NCI-H446 (cell line): ENCODE measurements at regions not wholly inside any gene's neighbourhood (a gene's known extent, or its start where the extent isn't known, plus 50 kb on each side); places are given as distances from the start of the nearest gene placed in this dataset.
A peak's percentile ranks its signal among the peaks of the same experiment; 100 is the strongest.
"Not testable (repeated sequence)": the region's sequence is repeated elsewhere in the genome, so short reads cannot be mapped to it uniquely, and the experiment has no call there.

ENCODE experiments used
- DNase-seq, 2 experiments: peaks; one replicate each; lab custom pipeline; 2025; lab: John Stamatoyannopoulos, UW

DNA sequence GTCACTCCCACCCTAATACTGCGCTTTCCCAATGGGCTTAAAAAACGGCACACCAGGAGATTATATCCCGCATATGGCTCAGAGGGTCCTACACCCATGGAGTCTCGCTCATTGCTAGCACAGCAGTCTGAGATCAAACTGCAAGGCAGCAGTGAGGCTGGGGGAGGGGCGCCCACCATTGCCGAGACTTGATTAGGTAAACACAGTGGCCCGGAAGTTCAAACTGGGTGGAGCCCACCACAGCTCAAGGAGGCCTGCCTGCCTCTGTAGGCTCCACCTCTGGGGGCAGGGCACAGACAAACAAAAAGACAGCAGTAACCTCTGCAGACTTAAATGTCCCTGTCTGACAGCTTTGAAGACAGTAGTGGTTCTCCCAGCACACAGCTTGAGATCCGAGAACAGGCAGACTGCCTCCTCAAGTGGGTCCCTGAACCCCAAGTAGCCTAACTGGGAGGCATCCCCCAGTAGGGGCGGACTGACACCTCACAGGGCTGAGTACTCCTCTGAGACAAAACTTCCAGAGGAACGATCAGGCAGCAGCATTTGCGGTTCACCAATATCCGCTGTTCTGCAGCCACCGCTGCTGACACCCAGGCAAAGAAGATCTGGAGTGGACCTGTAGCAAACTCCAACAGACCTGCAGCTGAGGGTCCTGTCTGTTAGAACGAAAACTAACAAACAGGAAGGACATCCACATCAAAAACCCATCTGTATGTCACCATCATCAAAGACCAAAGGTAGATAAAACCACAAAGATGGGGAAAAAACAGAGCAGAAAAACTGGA is 1085.6 kb upstream of the FANCL start:
- not testable (repeated sequence) for DNase-seq

DNA sequence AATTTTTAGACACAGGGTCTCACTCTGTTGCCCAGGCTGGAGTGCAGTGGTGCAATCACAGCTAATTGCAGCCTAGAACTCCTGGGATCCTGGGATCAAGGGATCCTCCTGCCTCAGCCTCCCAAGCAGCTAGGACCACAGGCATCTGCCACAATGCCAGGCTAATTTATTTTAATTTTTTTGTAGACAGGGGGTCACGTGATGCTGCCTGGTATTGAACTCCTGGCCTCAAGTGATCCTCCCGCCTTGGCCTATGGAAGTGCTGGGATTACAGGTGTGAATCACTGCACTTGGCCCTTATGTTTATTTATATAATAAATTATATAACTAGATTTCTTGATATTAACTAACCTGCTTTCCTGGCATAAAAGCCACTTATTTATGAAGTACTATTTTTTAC is 1081.7 kb upstream of the FANCL start:
- no peak for DNase-seq

DNA sequence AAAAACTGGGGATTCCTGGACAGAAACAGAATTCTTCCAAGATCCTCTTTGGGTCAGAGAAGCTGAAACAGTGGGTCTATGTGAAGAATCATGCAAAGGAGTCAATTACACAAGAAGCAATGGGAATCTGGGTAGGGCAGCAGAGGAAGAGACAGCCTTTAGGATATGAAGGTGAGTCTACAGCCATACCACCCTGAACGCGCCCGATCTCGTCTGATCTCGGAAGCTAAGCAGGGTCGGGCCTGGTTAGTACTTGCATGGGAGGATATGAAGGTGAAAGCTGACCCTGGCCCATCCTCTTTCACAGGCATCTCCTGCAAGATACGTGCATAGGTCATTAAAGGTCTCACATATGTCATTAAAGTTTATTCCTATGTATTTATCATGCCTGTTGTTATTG is 1080.9 kb upstream of the FANCL start:
- DNase-seq = no peak

DNA sequence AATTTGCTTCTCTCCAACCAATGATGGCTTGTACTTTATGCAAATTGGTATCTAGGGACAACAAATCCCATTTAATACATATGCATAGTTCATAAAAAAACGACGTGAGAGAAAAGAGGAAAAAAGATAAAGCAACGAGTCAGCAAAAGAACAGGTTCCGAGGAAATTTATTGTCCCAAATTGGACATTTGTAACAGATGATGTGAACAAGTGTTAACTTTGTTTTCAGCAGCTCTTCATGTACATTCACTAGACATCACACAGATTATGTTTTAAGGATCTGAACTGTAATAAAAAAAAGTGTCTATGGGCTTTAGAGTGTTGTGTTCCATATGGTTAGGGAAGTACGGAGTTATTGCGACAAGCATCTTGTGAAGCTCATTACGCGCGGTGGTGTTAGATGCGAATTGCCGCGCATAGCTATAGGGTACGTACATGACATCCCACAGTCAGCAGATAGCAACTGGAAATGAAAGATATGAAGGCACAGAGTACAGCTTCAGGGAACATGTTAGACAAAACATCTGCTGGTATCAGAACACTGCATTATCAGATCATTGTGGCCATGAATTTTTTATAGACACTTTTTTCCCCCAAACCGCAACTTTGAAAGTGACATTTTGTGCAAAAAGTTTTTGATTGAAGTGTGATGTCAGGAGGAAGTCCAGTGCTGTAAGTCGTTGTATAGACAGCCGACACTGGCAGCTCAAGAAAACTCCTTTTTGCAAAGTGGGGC is 1073.1 kb upstream of the FANCL start:
- no peak for DNase-seq

DNA sequence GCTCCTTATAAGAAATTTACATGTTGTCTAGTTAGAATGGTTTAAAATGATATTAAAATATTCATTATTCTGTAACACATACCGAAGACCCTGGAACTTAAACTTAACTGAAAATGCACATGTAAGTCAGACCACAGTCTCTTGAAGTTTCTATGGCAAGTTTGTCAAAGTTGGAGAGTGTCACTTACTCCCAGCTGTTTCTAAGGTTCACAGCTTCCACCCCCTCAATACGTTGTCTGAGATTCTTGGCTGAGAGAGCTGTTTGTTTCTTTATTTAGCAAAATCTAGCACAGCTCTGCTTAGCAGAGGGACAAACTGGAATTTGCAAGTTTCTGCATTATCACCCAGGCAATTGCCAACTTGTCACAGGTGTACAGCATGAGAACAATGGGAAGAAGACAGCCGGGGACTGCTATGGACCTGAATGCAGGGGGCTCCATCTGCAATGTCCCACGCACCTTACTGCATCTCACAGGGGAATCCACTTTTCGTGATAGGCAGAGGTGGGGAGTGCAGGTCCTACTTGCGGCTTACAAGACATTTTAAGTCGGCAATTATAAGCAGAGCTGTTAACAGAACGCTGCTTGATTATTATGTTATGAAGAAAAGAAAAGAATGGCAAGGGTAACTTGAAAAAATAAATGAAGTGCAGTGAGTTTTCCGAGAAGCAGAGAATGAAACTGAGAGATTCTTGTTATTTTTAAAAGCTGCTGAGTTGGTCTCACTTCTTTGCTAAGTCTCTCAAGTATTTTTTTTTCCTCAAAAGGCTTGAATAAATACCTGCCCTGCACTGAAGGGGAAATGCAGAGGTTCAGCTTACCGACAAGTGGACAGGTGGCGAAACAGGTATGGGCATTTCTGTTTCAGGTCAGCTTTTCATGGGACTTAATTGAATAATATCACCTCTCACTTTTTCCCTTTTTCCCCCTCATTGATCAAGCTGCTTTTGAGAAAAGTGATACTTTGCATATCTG is 1072.1 kb upstream of the FANCL start:
- DNase-seq = no peak

DNA sequence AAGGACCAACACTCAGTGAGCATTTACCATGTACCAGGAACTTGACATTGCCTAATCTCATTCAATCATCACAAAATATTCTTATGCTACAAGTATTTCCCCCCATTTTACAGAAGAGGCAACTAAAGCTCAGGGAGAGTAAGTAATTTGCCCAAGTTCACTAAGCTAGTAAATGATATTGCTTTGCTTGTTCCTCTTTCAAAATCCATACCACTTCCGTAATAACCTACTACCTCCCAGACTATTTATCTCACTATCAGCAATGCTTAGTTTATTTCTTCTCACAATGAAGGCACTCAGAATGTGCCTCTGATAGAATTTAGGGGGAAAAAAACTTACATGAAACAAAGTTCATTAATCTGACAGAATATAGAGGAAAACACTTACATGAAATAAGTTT is 1070.9 kb upstream of the FANCL start:
- DNase-seq = no peak

DNA sequence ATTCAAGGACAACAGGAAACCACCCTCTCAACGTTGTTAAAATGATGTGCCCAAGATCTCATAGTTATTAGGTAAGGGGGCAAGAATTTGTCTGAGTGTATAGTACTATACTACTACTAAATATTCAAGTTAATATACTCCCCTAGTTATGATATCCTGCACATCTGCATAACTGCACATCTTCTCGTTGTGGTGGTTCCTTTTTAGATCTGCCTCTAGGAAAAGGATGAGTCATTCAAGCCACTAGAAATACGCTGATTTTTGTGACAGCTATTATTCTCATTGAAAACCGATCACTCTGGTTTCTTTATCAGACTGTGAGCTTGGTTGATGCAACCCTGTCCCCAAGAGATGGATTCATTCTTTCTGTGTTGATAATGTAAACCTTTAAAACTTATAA is 1067.0 kb upstream of the FANCL start:
- DNase-seq = no peak

DNA sequence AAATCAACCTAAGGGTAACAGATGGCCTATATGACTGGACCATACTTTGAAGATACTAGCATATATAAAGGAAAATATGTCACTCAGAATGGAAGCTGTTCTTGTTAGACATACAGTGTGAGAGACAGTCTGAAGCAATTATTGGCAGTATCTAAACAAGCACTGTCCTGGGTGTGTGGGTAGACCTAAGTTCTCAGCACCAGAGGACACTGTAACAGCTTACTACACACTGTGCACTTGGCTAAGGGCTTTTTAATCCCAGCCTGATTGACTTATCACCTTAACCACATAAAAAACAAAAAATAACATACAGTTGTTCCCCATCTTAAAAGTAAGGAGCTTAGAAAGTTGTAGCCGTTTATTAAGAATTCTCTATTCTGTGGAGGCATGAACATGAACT is 1066.1 kb upstream of the FANCL start:
- DNase-seq = no peak

DNA sequence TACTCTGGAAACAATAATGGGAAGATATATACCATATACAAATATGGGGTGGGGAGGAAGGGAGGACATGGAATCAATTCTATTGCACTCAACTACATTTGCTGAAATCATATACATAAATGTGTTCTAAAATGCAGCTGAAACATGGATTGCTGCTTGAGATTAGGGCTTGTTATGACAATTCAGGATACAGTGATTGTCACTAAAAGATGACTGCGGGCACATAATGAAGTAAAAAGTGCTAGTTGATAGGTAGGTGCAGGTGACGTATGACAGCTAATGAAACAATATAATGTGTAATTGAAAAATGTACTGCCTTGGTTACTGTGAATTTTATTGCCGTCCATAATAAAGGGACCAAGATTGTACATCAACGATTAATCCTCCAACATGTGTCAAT is 1062.1 kb upstream of the FANCL start:
- no peak for DNase-seq

DNA sequence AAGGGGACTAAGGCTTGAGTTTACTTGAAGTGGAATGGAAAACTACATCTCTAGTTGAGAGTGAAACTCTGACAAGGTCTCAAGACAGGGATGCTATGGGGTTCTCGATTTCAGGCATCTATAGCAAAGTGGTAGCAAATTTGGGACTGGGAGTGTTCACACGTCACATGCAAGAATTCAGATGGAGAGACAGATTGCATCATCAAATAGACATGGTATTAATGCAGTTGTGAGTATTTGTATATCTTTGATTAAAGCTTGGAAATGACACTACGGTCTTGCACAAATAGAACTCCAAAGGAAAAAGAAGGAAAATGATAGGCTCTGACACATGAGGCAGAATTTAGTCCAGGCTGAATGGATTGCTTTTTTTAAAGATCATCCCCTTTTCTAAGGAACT is 1061.6 kb upstream of the FANCL start:
- DNase-seq = no peak

DNA sequence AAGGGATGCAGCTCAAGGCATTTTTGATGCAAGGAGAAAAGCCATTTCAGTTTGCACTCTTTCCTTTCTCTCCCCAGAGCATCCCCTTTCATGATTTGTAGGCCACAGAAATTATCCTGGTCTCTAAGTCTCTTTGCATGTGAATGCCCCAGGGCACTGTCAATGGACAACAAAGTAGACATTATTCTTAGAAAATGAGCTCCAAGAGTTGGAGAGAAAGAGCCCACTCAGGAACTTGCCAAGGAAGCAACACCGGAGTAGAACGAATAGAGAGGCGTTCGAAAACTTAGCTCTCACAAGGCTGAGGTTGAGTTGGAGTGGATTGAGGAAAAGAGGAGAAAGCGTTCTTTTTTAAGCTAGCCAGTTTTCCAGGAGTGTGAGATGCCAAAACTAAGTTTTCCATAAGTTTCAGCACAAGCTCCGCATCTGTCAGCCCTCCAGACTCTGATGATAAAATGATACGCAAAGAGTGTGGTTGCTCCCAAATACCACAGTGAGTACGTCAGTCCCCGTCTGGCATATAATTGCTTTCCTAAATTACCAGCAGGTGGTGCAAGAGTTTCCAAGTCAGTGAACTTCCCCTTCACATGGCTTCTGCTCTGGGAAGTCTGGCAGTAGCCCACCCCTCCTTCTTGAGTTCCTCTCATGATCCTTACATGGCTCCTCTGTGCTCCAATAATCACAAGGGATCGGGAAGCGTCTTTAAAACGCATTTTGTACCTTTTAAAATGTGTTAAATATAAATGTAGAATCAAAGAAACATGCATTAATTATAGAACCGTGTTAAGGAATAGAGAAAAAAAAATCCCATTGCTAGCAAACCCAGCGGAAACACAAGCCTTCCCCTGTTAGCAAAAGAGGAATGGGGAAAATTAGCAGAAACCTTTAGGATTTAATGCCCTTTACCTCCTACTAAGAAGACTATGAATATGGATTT is 1060.6 kb upstream of the FANCL start:
- DNase-seq = peak; percentile 79 to 91

DNA sequence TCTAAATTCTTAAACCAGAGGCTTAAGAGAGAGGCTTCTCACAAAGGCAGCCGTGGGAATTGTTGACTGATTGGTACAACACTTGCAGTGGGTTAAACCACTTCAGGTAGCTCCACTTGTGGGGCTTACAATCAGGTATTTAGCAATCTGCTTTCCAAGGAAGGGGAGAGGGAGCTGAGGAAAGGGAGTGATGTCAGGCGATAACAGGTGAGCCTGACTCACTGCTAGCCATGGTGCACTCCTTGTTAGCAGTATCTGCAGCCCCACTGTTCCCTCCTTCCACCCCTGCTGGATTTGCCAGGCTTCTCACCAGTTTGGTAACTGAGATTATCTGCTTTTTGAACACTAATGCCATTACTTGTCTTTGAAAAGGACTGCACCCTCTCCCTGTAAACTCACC is 1056.7 kb upstream of the FANCL start:
- DNase-seq = no peak

DNA sequence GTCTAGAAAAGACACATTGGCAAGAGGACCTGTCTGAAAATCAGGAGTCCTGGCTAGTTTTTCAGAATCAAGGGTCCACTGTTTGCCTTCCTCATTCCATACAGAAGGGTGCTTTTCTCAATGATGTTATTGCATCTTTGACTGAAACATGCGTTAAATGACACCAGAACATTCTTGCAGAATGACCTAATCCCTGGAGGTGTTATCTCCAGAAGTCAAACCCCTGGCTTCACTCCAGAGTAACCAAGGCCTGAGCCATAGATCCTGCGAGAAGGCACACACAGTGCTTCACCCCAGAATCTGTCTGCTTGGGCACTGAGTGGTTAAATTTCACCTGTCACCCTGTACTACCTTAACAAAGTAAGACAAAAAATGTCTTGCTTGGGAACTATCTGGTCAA is 1055.2 kb upstream of the FANCL start:
- no peak for DNase-seq

DNA sequence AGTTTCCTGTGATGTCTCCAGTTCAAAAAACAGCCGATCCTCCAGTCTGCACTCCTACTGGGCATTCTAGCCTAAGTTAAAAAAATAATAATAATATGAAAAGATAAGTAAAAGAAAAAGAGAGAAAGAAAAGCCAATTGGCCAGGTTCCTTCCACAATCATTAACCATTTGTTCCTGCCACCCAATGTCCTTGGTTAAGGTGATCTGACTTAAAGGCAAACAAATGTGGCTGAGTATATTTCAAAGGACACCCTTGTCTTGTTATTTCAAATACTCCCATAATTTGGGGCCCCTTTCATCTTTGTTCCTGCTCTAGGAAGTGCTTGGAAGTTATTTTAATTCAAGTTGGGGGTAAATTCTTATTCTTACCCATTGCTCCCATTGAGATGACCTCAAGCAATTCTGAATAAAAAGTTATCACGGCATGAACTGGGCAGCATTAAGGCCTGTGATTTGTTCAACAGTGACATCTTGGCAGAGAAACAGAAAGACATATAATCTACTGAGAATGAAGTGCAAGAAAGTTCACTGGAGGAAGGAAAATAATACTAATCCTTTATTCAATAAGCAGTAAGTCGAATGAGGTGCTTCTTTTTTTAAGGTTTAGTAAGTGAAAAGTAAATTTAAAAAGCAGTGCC is 1054.5 kb upstream of the FANCL start:
- no peak for DNase-seq

DNA sequence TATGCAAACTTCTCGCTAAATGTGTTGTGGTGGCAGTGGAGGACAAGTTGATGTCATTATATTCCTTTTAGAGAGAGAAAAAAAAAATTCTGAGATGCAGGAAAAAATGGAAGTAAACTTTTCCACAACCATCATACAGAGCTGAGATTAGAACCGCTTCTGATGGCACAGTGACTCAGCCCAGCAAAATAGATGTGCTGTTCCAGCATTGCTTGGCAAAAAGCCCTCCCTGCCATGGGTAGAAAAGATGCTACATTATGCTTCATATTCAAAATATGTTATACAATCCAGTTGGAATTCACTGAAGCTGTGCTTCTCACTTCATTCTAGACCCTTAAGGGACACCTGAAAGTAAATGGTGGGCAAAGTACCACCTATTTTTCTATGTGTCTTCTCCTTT is 1047.6 kb upstream of the FANCL start:
- no peak for DNase-seq

DNA sequence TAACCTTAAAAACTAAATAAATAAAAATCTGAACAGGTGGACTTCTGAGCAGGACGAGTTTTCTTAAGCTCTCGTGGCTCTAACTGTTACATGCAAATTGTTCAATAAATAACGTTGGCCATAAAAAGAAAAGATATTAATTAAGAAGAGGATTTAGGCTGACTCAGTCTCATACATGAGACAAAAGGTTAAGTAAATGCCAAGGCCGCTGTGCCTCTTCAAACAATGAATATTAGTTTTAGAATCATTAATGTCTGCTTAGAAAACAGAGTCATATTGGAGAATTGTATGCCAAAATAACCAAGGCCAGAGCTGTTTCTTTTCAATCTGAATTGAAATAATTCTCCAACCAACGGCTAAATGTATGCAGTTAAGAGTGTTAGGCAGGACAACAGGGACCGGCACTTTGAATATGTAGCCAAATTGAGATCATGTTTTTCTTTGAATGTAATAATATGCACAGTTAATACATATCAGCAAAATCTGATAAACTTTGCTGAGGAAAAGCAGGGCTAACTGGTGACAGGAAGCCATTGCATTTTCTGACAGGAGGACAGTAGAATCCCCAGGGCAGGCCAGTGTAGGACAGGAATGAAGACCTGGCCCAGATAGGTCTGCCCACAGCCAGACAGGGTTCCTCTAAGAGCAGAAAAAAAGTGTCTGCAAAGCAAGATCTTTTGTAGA is 1041.4 kb upstream of the FANCL start:
- no peak for DNase-seq

DNA sequence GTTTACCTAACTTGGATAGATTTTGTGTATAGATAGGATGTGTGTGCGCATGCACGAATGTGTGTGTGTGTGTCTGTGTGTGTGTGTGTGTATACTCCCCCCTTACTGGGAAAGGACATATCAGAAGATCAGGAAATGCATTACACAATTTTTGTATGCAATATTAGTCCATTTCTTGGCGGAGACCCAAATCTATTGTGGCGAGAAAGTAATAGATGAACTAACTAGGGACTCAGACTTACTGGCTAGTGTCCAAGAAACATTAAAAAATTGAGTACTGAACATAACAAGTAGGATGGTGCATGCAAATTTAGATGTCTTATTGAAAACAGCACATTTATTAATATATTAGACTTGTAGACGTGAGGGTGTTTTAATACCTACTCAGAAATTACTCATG is 1036.5 kb upstream of the FANCL start:
- DNase-seq = peak in 1 of 2 experiments; percentile 20

DNA sequence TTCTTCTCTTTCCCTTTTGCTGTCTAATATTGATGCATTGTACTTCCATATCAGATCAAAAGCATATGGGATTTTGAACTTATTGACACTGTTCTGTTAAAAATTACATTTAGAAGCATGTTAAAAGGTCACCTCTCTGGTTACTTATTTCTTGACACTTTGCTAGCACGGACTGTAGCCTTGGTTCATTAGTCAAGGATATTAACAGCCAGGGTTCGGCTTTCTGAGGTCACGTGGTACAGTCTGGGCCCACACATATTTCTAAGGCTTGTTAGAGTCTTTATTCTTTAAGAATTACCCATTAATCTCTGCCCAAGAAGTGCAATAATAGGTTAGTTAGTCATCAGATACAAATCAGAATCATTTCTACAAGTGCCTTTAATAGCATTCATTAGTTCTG is 1035.8 kb upstream of the FANCL start:
- no peak for DNase-seq

DNA sequence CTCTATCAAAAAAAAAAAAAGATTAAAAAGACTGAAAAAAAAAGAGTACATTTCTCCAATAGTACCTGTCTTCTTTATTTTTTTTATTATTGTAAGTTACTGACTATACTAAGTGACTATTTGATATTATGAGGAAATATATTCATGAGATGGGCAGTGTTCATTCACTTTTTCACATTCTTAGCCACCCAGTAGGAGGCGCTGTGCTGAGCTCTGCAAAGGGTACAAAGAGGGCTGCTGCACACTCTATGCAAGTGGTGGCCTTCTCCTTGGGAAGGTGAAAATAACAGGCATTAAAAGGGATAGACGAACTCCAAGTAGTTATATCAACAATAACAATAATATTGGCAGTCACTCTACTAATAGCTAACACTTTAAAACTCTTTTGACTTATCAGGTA is 1034.9 kb upstream of the FANCL start:
- DNase-seq = no peak

DNA sequence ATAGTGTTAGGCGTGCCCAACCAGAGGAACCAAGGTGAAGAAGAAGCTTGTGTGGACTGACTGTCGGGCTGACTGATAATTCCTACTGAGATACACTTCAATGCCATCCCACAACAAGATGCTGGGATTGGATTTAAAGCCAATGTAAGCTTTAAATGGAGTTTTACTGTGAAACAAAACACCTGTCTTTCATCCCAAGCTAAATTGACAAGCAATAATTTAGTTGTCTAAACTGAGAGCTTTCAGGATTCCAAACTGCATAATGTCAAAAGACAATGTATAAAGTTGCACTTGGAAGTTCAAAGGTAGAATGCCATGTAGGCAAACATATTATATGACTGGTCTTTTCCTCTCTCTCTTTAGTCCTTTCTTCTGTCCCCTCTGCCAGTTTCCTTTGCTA is 1025.3 kb upstream of the FANCL start:
- DNase-seq = no peak
